Endothelial cell of umbilical vein (primary cell): ENCODE measurements at regions not wholly inside any gene's neighbourhood (a gene's known extent, or its start where the extent isn't known, plus 50 kb on each side); places are given as distances from the start of the nearest gene placed in this dataset.

Experiments
- BruUV-seq: library from RNA; stranded (reverse); fragments of 400-500 nt; replicated peaks from 2 replicates; lab custom pipeline; 2021; lab: Mats Ljungman, UMichigan
- CTCF ChIA-PET: fragments of 300-600, 350-600 bp; sonication (Branson Sonifier 250); formaldehyde crosslinking; loops from one replicate; lab custom pipeline; 2021; ENCODE audit warnings: antibody characterized with exemption, inconsistent platforms; lab: Charles Lee
- POLR2A ChIA-PET: fragments of 300-600, 350-600 bp; sonication (Branson Sonifier 250); formaldehyde crosslinking; loops from one replicate; lab custom pipeline; 2021; ENCODE audit warnings: antibody characterized with exemption, inconsistent platforms; lab: Charles Lee
- DNase-seq: peaks from one replicate; pipeline ENCODE4 v3.0.0-alpha.2; 2011; ENCODE audit warnings: low read depth, low spot score
- FAIRE-seq: peaks from 2 replicates; lab custom pipeline; 2011; peaks lifted over from hg19 to GRCh38; lab: Jason Lieb, UNC
- H2AFZ ChIP-seq: 2 replicates; pipeline ENCODE4 v1.6.0; 2012; ENCODE audit warnings: low read depth, low read length, control low read depth, inconsistent platforms
- H3K27ac ChIP-seq: 2 replicates; pipeline ENCODE4 v1.5.1; 2011; ENCODE audit warnings: low read depth, mild to moderate bottlenecking, control low read depth, low read length, moderate library complexity; ENCODE audit not compliant: insufficient read depth
- H3K27me3 ChIP-seq, 2 experiments: 2 replicates each; pipeline versions ENCODE4 v1.6.0 to v1.6.1; 2011; ENCODE audit warnings: low read length in 2 of 2, mixed read lengths in 1 of 2; ENCODE audit not compliant: control insufficient read depth in 2 of 2, insufficient read depth in 2 of 2
- H3K36me3 ChIP-seq, 2 experiments: 2 replicates in 1 of 2; 3 replicates in 1 of 2; pipeline ENCODE4 v1.5.1; 2011; ENCODE audit warnings: low read length in 2 of 2, mild to moderate bottlenecking in 1 of 2, moderate library complexity in 1 of 2; ENCODE audit not compliant: control insufficient read depth in 2 of 2, insufficient read depth in 2 of 2; ENCODE audit errors: extremely low read depth in 1 of 2
- H3K4me1 ChIP-seq: 3 replicates; pipeline ENCODE4 v1.5.1; 2011; ENCODE audit warnings: mild to moderate bottlenecking, low read length; ENCODE audit not compliant: control insufficient read depth, insufficient read depth; ENCODE audit errors: extremely low read depth
- H3K4me2 ChIP-seq: 2 replicates; pipeline ENCODE4 v1.6.1; 2011; ENCODE audit warnings: low read length, control low read depth, mixed read lengths; ENCODE audit not compliant: insufficient read depth
- H3K4me3 ChIP-seq, 3 experiments: fragments of 200-600 bp in 1 of 3; sonication (generic), shearing (Covaris generic) in 1 of 3; replicated peaks in 1 of 3; 2 replicates each; pipeline ENCODE4 v1.5.1; 2011 to 2016; ENCODE audit warnings: control low read depth in 3 of 3, low read length in 3 of 3, mild to moderate bottlenecking in 2 of 3, inconsistent platforms in 1 of 3, low read depth in 1 of 3, moderate library complexity in 1 of 3; ENCODE audit not compliant: insufficient read depth in 1 of 3
- H3K79me2 ChIP-seq: 2 replicates; pipeline ENCODE4 v1.6.0; 2012; ENCODE audit warnings: low read length, inconsistent platforms; ENCODE audit not compliant: control insufficient read depth, insufficient read depth
- H3K9ac ChIP-seq: replicated peaks from 2 replicates; pipeline ENCODE3; 2011; ENCODE audit warnings: low read length, control low read depth; ENCODE audit not compliant: insufficient read depth; ENCODE audit errors: extremely low read depth
- H3K9me1 ChIP-seq: replicated peaks from 3 replicates; pipeline ENCODE4 v1.6.0; 2011; ENCODE audit warnings: mild to moderate bottlenecking, low read length; ENCODE audit not compliant: control insufficient read depth, insufficient read depth; ENCODE audit errors: extremely low read depth
- H3K9me3 ChIP-seq: replicated peaks from 2 replicates; pipeline ENCODE4 v1.5.1; 2012; ENCODE audit warnings: low read length, inconsistent platforms; ENCODE audit not compliant: control insufficient read depth, insufficient read depth
- H4K20me1 ChIP-seq: replicated peaks from 2 replicates; pipeline ENCODE3; 2011; ENCODE audit warnings: mild to moderate bottlenecking, low read length; ENCODE audit not compliant: control insufficient read depth, insufficient read depth; ENCODE audit errors: extremely low read depth
- EZH2 ChIP-seq: IDR thresholded peaks from 2 replicates; pipeline ENCODE4 v1.6.1; 2012; ENCODE audit warnings: borderline replicate concordance, low read depth, mild to moderate bottlenecking, moderate library complexity, low read length, inconsistent platforms; ENCODE audit not compliant: severe bottlenecking
- FOS ChIP-seq: IDR thresholded peaks from 2 replicates; pipeline ENCODE4 v1.6.1; 2011; ENCODE audit warnings: mild to moderate bottlenecking, low read length, moderate library complexity, borderline replicate concordance; ENCODE audit not compliant: insufficient read depth
- GATA2 ChIP-seq: IDR thresholded peaks from 2 replicates; pipeline ENCODE4 v1.7.0; 2011; ENCODE audit warnings: low read depth, mild to moderate bottlenecking, moderate library complexity, mixed read lengths, low read length; ENCODE audit not compliant: insufficient read length, insufficient read depth
- JUN ChIP-seq: IDR thresholded peaks from 2 replicates; pipeline ENCODE4 v1.6.1; 2011; ENCODE audit warnings: borderline replicate concordance, low read depth; ENCODE audit not compliant: insufficient read length, insufficient read depth
- MYC ChIP-seq: IDR thresholded peaks from one replicate; pipeline ENCODE4 v1.6.1; 2011; ENCODE audit warnings: mild to moderate bottlenecking, low read depth, low read length
- POLR2A ChIP-seq: IDR thresholded peaks from 2 replicates; pipeline ENCODE4 v1.6.1; 2012; ENCODE audit warnings: low read depth, mild to moderate bottlenecking, control low read depth, low read length
- POLR2AphosphoS5 ChIP-seq: IDR thresholded peaks from 2 replicates; pipeline ENCODE4 v1.6.1; 2012; ENCODE audit warnings: low read depth, mild to moderate bottlenecking, control low read depth, low read length, moderate library complexity; ENCODE audit not compliant: insufficient read depth
- dilution Hi-C: fragments of 300-500 bp; cut with MboI; formaldehyde crosslinking; loops from one replicate; pipeline ENCODE4 v1.15.0; 2019; ENCODE audit warnings: low sequenced_read_pairs; ENCODE audit not compliant: extremely low pct_ligation_motif_present
- intact Hi-C: fragments of 100-400 bp; cut with micrococcal nuclease; formaldehyde crosslinking; loops from one replicate; pipeline ENCODE4 v1.10.0; 2022
- TF ChIP-seq, protein P1 (sequence below): IDR thresholded peaks from 2 replicates; pipeline ENCODE4 v1.6.1; 2011; ENCODE audit not compliant: insufficient read depth, insufficient read length
- TF ChIP-seq, protein P2 (sequence below), 2 donors: IDR thresholded peaks; 1 replicate in 1 of 2; 2 replicates in 1 of 2; pipeline ENCODE4 v1.5.1; 2011; ENCODE audit warnings: low read length in 2 of 2, mild to moderate bottlenecking in 2 of 2, moderate library complexity in 2 of 2, control low read depth in 1 of 2, inconsistent platforms in 1 of 2, low read depth in 1 of 2; ENCODE audit not compliant: insufficient read depth in 1 of 2; ENCODE audit errors: extremely low read depth in 1 of 2

DNA sequence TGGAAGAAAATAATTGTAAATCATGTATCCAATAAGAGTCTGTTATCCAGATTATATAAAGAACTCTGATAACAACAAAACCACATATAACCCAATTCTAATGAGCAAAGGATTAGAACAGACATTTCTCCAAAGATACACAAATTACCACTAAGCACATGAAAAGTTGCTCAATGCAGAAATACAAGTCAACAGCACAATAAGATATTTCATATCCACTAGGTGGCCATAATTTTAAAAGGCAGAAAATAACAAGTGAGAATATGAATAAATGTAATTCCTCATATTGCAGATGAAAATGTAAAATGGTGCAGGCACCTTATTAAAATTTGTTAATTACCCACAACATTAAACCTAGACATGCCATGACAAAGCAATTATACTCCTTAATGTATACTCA, 73.9 kb upstream of the ZCCHC13 start:
- Histone ChIP-seq H3K27me3 (no peaks in the 10 kb centered on the region), H3K27ac (no peak overlapping the region), H2AFZ (no peak overlapping the region), H4K20me1 (no peaks in the 10 kb centered on the region), H3K4me3 (no peak overlapping the region), H3K9ac (no peak overlapping the region), H3K4me1 (no peaks in the 10 kb centered on the region), H3K79me2 (peaks cover 29% of the 10 kb centered on the region), H3K9me3 (no peaks in the 10 kb centered on the region), H3K36me3 (peaks cover 0 to 1% of the 10 kb centered on the region in 2 experiments), H3K9me1 (no peaks in the 10 kb centered on the region), H3K4me2 (no peak overlapping the region)
- intact Hi-C loops (loop anchor here (5.0 kb wide), 1 partner anchor 112 kb away; no protein-coding TSS in a partner anchor), dilution Hi-C loops (no loop called here)
- BruUV-seq, result no TSS peak
- DNase-seq, result no peak
- ChIA-PET CTCF (no interaction called here), POLR2A (no interaction called here)
- TF ChIP-seq, protein P1, sequence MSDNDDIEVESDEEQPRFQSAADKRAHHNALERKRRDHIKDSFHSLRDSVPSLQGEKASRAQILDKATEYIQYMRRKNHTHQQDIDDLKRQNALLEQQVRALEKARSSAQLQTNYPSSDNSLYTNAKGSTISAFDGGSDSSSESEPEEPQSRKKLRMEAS, result no peak
- no peak for TF ChIP-seq POLR2A
- TF ChIP-seq EZH2, result no peak
- TF ChIP-seq JUN, result no peak
- no peak for TF ChIP-seq FOS
- no peak for TF ChIP-seq MYC
- TF ChIP-seq POLR2AphosphoS5, result no peak
- FAIRE-seq, result no peak

DNA sequence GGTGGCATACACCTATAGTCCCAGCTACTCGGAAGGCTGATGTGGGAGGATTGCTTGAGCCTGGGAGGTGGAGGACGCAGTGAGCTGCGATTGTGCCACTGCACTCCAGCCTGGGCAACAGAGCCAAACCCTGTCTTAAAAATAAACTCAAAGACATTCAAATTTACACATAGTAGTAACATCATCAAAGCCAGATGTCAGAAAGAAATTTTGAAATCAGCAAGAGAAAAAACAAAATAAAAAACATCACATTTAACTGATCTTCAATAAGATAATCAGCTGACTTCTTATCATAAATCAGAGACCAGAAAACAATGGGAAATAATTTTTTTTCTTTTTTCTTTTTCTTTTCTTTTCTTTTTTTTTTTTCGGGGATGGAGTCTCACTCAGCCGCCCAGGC, 78.9 kb upstream of the ZCCHC13 start:
- DNase-seq (no peak), FAIRE-seq (no peak)
- Histone ChIP-seq H3K9me3 (no peaks in the 10 kb centered on the region), H4K20me1 (no peaks in the 10 kb centered on the region), H3K4me3 (no peak overlapping the region), H3K27ac (no peak overlapping the region), H3K9ac (no peak overlapping the region), H2AFZ (no peak overlapping the region), H3K36me3 (no peaks in the 10 kb centered on the region), H3K27me3 (no peaks in the 10 kb centered on the region), H3K9me1 (no peaks in the 10 kb centered on the region), H3K4me1 (peaks cover 3% of the 10 kb centered on the region), H3K4me2 (no peak overlapping the region), H3K79me2 (peaks cover 12% of the 10 kb centered on the region)
- no peak for TF ChIP-seq POLR2AphosphoS5
- TF ChIP-seq GATA2, result no peak
- no peak for TF ChIP-seq EZH2
- no peak for TF ChIP-seq JUN
- no peak for TF ChIP-seq POLR2A
- TF ChIP-seq, protein P2, sequence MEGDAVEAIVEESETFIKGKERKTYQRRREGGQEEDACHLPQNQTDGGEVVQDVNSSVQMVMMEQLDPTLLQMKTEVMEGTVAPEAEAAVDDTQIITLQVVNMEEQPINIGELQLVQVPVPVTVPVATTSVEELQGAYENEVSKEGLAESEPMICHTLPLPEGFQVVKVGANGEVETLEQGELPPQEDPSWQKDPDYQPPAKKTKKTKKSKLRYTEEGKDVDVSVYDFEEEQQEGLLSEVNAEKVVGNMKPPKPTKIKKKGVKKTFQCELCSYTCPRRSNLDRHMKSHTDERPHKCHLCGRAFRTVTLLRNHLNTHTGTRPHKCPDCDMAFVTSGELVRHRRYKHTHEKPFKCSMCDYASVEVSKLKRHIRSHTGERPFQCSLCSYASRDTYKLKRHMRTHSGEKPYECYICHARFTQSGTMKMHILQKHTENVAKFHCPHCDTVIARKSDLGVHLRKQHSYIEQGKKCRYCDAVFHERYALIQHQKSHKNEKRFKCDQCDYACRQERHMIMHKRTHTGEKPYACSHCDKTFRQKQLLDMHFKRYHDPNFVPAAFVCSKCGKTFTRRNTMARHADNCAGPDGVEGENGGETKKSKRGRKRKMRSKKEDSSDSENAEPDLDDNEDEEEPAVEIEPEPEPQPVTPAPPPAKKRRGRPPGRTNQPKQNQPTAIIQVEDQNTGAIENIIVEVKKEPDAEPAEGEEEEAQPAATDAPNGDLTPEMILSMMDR (IDR thresholded peaks at IDR 0.05; ENCODE audit: extremely low read depth in 1 of 2, insufficient read depth in 1 of 2, low read depth in 1 of 2, low read length in 2 of 2), result no peak
- no peak for TF ChIP-seq FOS
- TF ChIP-seq, protein P1, result no peak
- TF ChIP-seq MYC, result no peak
- intact Hi-C loops, result no loop called here
- dilution Hi-C loops, result no loop called here
- BruUV-seq, result no TSS peak
- CTCF ChIA-PET, result no interaction called here
- POLR2A ChIA-PET, result no interaction called here
